ENCODE measurements at regions not wholly inside any gene's neighbourhood (a gene's known extent, or its start where the extent isn't known, plus 50 kb on each side); places are given as distances from the start of the nearest gene placed in this dataset.

DNA sequence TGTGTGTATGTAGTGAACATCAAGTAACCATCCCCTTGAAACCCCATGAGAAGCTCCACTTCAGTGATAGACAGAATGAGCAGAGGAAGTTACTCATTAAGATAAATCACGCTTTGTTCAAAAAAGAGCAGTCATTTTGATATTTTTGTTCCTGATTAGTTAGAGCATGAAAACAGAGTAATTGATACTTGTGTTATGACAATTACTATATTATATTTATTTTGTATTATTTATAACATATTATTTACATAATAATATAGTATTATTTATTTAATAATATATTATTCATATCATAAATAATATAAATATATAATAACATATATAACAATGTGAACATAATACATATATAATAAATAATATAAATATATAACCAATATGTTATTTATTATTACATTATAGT lies 580.9 kb downstream of the SOX5 start:
- Mint-ChIP-seq H3K27me3 (peaks cover 4% of the 10 kb centered on the region), H3K4me1 (no peaks in the 10 kb centered on the region), H3K27ac (no peak overlapping the region), H3K9me3 (ENCODE audit: insufficient read depth) (peaks cover 2% of the 10 kb centered on the region), H3K4me3 (no peak overlapping the region)
- POLR2A ChIA-PET, result no interaction called here
- DNase-seq (no peak), ATAC-seq (ENCODE audit: low read depth) (no peak)
- H4K20me1 ChIP-seq (ENCODE audit: control insufficient read depth, insufficient read depth, low read length, poor library complexity, severe bottlenecking), result no peaks in the 10 kb centered on the region
- H2AFZ ChIP-seq (ENCODE audit: insufficient read depth, low read depth, low read length, poor library complexity, severe bottlenecking), result no peak overlapping the region
- no peak overlapping the region for H3K9ac ChIP-seq (ENCODE audit: low read length)
- WGBS (ENCODE audit: insufficient coverage), result no CpG with 5 or more reads among the region's 1 CpG
- no peaks in the 10 kb centered on the region for H3K79me2 ChIP-seq (ENCODE audit: control insufficient read depth, insufficient read depth, low read length)
- no peak for TF ChIP-seq EZH2 (IDR thresholded peaks at IDR 0.05; ENCODE audit: borderline replicate concordance, insufficient read depth, low read depth, low read length, poor library complexity, severe bottlenecking)
- no peak for TF ChIP-seq CTCF (IDR thresholded peaks at IDR 0.05)
- H3K4me3 ChIP-seq (ENCODE audit: control extremely low read depth in 1 of 5, extremely low read depth in 1 of 5, insufficient read depth in 1 of 5, low read depth in 2 of 5, low read length in 4 of 5), result no peak overlapping the region
- CTCF ChIA-PET, result no interaction called here
- no peaks in the 10 kb centered on the region for H3K27me3 ChIP-seq (replicated peaks in 1 of 4; ENCODE audit: control extremely low read depth in 1 of 4, control insufficient read depth in 3 of 4, insufficient read depth in 4 of 4, low read length in 3 of 4)
- no peaks in the 10 kb centered on the region for H3K36me3 ChIP-seq (replicated peaks in 1 of 2; ENCODE audit: control extremely low read depth in 1 of 2, control insufficient read depth in 1 of 2, extremely low read depth in 1 of 2, insufficient read depth in 2 of 2, low read length in 1 of 2)
- no peaks in the 10 kb centered on the region for H3K4me1 ChIP-seq (ENCODE audit: control insufficient read depth in 2 of 2, insufficient read depth in 2 of 2, low read length in 2 of 2)
- H3K4me2 ChIP-seq (replicated peaks; ENCODE audit: low read depth, low read length, poor library complexity, severe bottlenecking), result no peak overlapping the region
- peaks cover 0 to 4% (median 0%) of the 10 kb centered on the region in 3 donors for H3K9me3 ChIP-seq (ENCODE audit: control extremely low read depth in 1 of 3, control insufficient read depth in 2 of 3, insufficient read depth in 1 of 3, low read length in 2 of 3)
- intact Hi-C loops (cut with micrococcal nuclease), result no loop called here
- H3K27ac ChIP-seq (ENCODE audit: low read length in 2 of 2), result no peak overlapping the region

GRCh38 chr12:23375621-23376020 lies 573.8 kb downstream of the SOX5 start:
- ChIA-PET CTCF (no interaction called here), POLR2A (no interaction called here)
- H3K4me3 ChIP-seq (ENCODE audit: control extremely low read depth in 1 of 5, extremely low read depth in 1 of 5, insufficient read depth in 1 of 5, low read depth in 2 of 5, low read length in 4 of 5), result no peak overlapping the region
- peaks cover 5% of the 10 kb centered on the region for H3K9me3 Mint-ChIP-seq (ENCODE audit: insufficient read depth)
- no peak for ATAC-seq (ENCODE audit: low read depth)
- no peak for DNase-seq
- intact Hi-C loops (cut with micrococcal nuclease), result no loop called here
- no peaks in the 10 kb centered on the region for H3K79me2 ChIP-seq (ENCODE audit: control insufficient read depth, insufficient read depth, low read length)
- no peak overlapping the region for H3K4me2 ChIP-seq (replicated peaks; ENCODE audit: low read depth, low read length, poor library complexity, severe bottlenecking)
- no peaks in the 10 kb centered on the region for H3K27me3 ChIP-seq (replicated peaks in 1 of 4; ENCODE audit: control extremely low read depth in 1 of 4, control insufficient read depth in 3 of 4, insufficient read depth in 4 of 4, low read length in 3 of 4)
- peaks cover 0 to 13% (median 6%) of the 10 kb centered on the region in 3 donors for H3K9me3 ChIP-seq (ENCODE audit: control extremely low read depth in 1 of 3, control insufficient read depth in 2 of 3, insufficient read depth in 1 of 3, low read length in 2 of 3)
- H2AFZ ChIP-seq (ENCODE audit: insufficient read depth, low read depth, low read length, poor library complexity, severe bottlenecking), result no peak overlapping the region
- TF ChIP-seq CTCF (IDR thresholded peaks at IDR 0.05) (no peak), EZH2 (IDR thresholded peaks at IDR 0.05; ENCODE audit: borderline replicate concordance, insufficient read depth, low read depth, low read length, poor library complexity, severe bottlenecking) (no peak)
- no peaks in the 10 kb centered on the region for H3K27me3 Mint-ChIP-seq
- no peaks in the 10 kb centered on the region for H3K4me1 Mint-ChIP-seq
- H4K20me1 ChIP-seq (ENCODE audit: control insufficient read depth, insufficient read depth, low read length, poor library complexity, severe bottlenecking), result no peaks in the 10 kb centered on the region
- H3K27ac ChIP-seq (ENCODE audit: low read length in 2 of 2), result no peak overlapping the region
- H3K4me1 ChIP-seq (ENCODE audit: control insufficient read depth in 2 of 2, insufficient read depth in 2 of 2, low read length in 2 of 2), result no peaks in the 10 kb centered on the region
- no peaks in the 10 kb centered on the region for H3K36me3 ChIP-seq (replicated peaks in 1 of 2; ENCODE audit: control extremely low read depth in 1 of 2, control insufficient read depth in 1 of 2, extremely low read depth in 1 of 2, insufficient read depth in 2 of 2, low read length in 1 of 2)
- H3K9ac ChIP-seq (ENCODE audit: low read length), result no peak overlapping the region
- 100% methylated on average over 1 of the region's 3 CpGs for WGBS (ENCODE audit: insufficient coverage)
- H3K27ac Mint-ChIP-seq, result no peak overlapping the region
- no peak overlapping the region for H3K4me3 Mint-ChIP-seq

Measured in B cell (primary cell).